GM12873 (cell line): ENCODE measurements at regions not wholly inside any gene's neighbourhood (a gene's known extent, or its start where the extent isn't known, plus 50 kb on each side); places are given as distances from the start of the nearest gene placed in this dataset.

ENCODE experiments used
- CTCF ChIP-seq: IDR thresholded peaks from 2 replicates; pipeline ENCODE4 v1.5.1; 2012; ENCODE audit warnings: low read depth, mild to moderate bottlenecking, moderate library complexity, low read length, control low read depth; ENCODE audit not compliant: insufficient read depth; ENCODE audit errors: missing control alignments

- no peak for TF ChIP-seq CTCF
Measured at GRCh38 chr5:164966611-164967010, 1461.2 kb downstream of the MAT2B start.

- no peak for TF ChIP-seq CTCF
Measured at GRCh38 chr5:164967354-164967753, 1461.9 kb downstream of the MAT2B start.

GRCh38 chr5:164972973-164973372 is 1467.6 kb downstream of the MAT2B start:
- no peak for TF ChIP-seq CTCF

- no peak for TF ChIP-seq CTCF
Measured at GRCh38 chr5:164975986-164976385, 1470.6 kb downstream of the MAT2B start.

GRCh38 chr5:164980480-164980879 is 1475.1 kb downstream of the MAT2B start:
- no peak for TF ChIP-seq CTCF

- TF ChIP-seq CTCF: no peak
Measured at GRCh38 chr5:164998142-164998541, 1492.7 kb downstream of the MAT2B start.

GRCh38 chr5:164998590-164998989 is 1493.2 kb downstream of the MAT2B start:
- no peak for TF ChIP-seq CTCF
